ENCODE measurements at regions not wholly inside any gene's neighbourhood (a gene's known extent, or its start where the extent isn't known, plus 50 kb on each side); places are given as distances from the start of the nearest gene placed in this dataset.

GRCh38 chr13:84569366-84569765 is 687.1 kb upstream of the SLITRK1 start:
- ChIA-PET CTCF (no interaction called here), POLR2A (no interaction called here)
- no peak for TF ChIP-seq CTCF (IDR thresholded peaks at IDR 0.05; ENCODE audit: control extremely low read depth, extremely low read depth, low read depth, missing control alignments)
- no peak for DNase-seq (ENCODE audit: extremely low spot score)

GRCh38 chr13:84567848-84568247 is 685.6 kb upstream of the SLITRK1 start:
- ChIA-PET POLR2A (no interaction called here), CTCF (no interaction called here)
- no peak for DNase-seq (ENCODE audit: extremely low spot score)
- no peak for TF ChIP-seq CTCF (IDR thresholded peaks at IDR 0.05; ENCODE audit: control extremely low read depth, extremely low read depth, low read depth, missing control alignments)

GRCh38 chr13:84566780-84567179 is 684.5 kb upstream of the SLITRK1 start:
- CTCF ChIA-PET, result no interaction called here
- POLR2A ChIA-PET, result no interaction called here
- TF ChIP-seq CTCF (IDR thresholded peaks at IDR 0.05; ENCODE audit: control extremely low read depth, extremely low read depth, low read depth, missing control alignments), result no peak

GRCh38 chr13:84563611-84564010 is 681.3 kb upstream of the SLITRK1 start:
- CTCF ChIA-PET, result interaction anchor here (1.6 kb wide), 2 partner anchors 10 to 12 kb away, joined by 5 read pairs; no protein-coding TSS in a partner anchor
- TF ChIP-seq CTCF (IDR thresholded peaks at IDR 0.05; ENCODE audit: control extremely low read depth, extremely low read depth, low read depth, missing control alignments), result no peak
- DNase-seq (ENCODE audit: extremely low spot score), result no peak
- POLR2A ChIA-PET, result no interaction called here

More at GRCh38 chr13:84566780-84567179, 684.5 kb upstream of the SLITRK1 start:
- DNase-seq (ENCODE audit: extremely low spot score), result no peak

- DNase-seq (ENCODE audit: extremely low spot score), result no peak
- CTCF ChIA-PET, result interaction anchor here (1.5 kb wide), 1 partner anchor 10 kb away, joined by 5 read pairs; no protein-coding TSS in a partner anchor
- POLR2A ChIA-PET, result no interaction called here
- TF ChIP-seq CTCF (IDR thresholded peaks at IDR 0.05; ENCODE audit: control extremely low read depth, extremely low read depth, low read depth, missing control alignments), result no peak
Observed at GRCh38 chr13:84553227-84553626, 671.0 kb upstream of the SLITRK1 start.

- ChIA-PET POLR2A (no interaction called here), CTCF (interaction anchor here (1.7 kb wide), 1 partner anchor 11 kb away, joined by 3 read pairs; no protein-coding TSS in a partner anchor)
- TF ChIP-seq CTCF (IDR thresholded peaks at IDR 0.05; ENCODE audit: control extremely low read depth, extremely low read depth, low read depth, missing control alignments), result no peak
- no peak for DNase-seq (ENCODE audit: extremely low spot score)
Observed at GRCh38 chr13:84543962-84544361, 661.7 kb upstream of the SLITRK1 start.

GRCh38 chr13:84542348-84542747 is 660.1 kb upstream of the SLITRK1 start:
- CTCF ChIA-PET, result no interaction called here
- POLR2A ChIA-PET, result no interaction called here
- no peak for DNase-seq (ENCODE audit: extremely low spot score)
- TF ChIP-seq CTCF (IDR thresholded peaks at IDR 0.05; ENCODE audit: control extremely low read depth, extremely low read depth, low read depth, missing control alignments), result no peak

Measured in GM10248 (cell line).